ENCODE measurements at regions not wholly inside any gene's neighbourhood (a gene's known extent, or its start where the extent isn't known, plus 50 kb on each side); places are given as distances from the start of the nearest gene placed in this dataset.
A peak's percentile ranks its signal among the peaks of the same experiment; 100 is the strongest.

GRCh38 chr22:49034836-49035817 lies 792.5 kb downstream of the BRD1 start:
- no peak for TF ChIP-seq POLR2A (IDR thresholded peaks at IDR 0.05)
- TF ChIP-seq CTCF (IDR thresholded peaks at IDR 0.05): no peak
- no peak overlapping the region for H3K27ac ChIP-seq
- ATAC-seq (no peak), DNase-seq (peak in 1 of 5 donors; percentile 9)
- intact Hi-C loops (cut with DNase I): no loop called here
- no peaks in the 10 kb centered on the region for H3K4me1 ChIP-seq
- no peak overlapping the region for H3K4me3 ChIP-seq
- H3K27me3 ChIP-seq: peaks cover 0 to 50% (median 2%) of the 10 kb centered on the region in 9 donors
- H3K36me3 ChIP-seq: no peaks in the 10 kb centered on the region
- no peaks in the 10 kb centered on the region for H3K9me3 ChIP-seq
- WGBS, 4 donors: 76 to 86% (median 81%) methylated on average over 23 to 30 of the region's 30 CpGs

DNA sequence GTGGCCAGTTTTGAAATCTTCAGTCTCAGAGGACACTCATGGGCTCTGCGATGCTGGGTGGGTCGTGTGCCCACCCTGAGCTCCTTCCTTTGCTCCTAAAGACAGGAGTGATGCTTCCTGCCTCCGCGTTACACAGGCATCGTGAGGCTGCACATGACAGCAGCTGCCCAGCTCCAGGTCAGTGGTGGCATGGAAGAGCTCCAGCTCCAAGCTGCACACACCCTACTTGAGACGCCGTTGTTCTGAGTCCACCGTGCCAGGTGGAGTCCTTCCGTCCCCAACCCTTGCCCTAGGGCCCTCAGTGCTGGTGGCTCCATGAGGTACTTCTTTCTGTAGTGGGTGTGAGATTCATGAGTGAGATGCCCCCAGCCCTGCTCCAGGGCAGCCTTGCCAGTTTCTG lies 794.1 kb downstream of the BRD1 start:
- 82 to 88% (median 87%) methylated on average over 8 to 9 of the region's 9 CpGs for WGBS, 4 donors

GRCh38 chr22:49032821-49033220 lies 794.9 kb downstream of the BRD1 start:
- DNase-seq: no peak
- no peak overlapping the region for H3K27ac ChIP-seq
- intact Hi-C loops (cut with DNase I): no loop called here
- WGBS, 4 donors: 72 to 82% (median 79%) methylated on average over 16 to 17 of the region's 17 CpGs
- TF ChIP-seq CTCF (IDR thresholded peaks at IDR 0.05) (no peak), POLR2A (IDR thresholded peaks at IDR 0.05) (no peak)
- no peaks in the 10 kb centered on the region for H3K4me1 ChIP-seq
- H3K27me3 ChIP-seq: peaks cover 0 to 51% (median 2%) of the 10 kb centered on the region in 9 donors
- no peaks in the 10 kb centered on the region for H3K9me3 ChIP-seq
- H3K4me3 ChIP-seq: no peak overlapping the region
- ATAC-seq: no peak
- no peaks in the 10 kb centered on the region for H3K36me3 ChIP-seq

More for the DNA sequence above, 794.1 kb downstream of the BRD1 start:
- Histone ChIP-seq H3K27me3 (peaks cover 0 to 51% (median 2%) of the 10 kb centered on the region in 9 donors), H3K27ac (no peak overlapping the region), H3K4me1 (no peaks in the 10 kb centered on the region), H3K4me3 (no peak overlapping the region), H3K9me3 (no peaks in the 10 kb centered on the region), H3K36me3 (no peaks in the 10 kb centered on the region)
- intact Hi-C loops (cut with DNase I): no loop called here
- peak in 1 of 5 donors; percentile 10 for DNase-seq
- no peak for ATAC-seq
- no peak for TF ChIP-seq POLR2A (IDR thresholded peaks at IDR 0.05)
- no peak for TF ChIP-seq CTCF (IDR thresholded peaks at IDR 0.05)

- TF ChIP-seq POLR2A (IDR thresholded peaks at IDR 0.05) (no peak), CTCF (IDR thresholded peaks at IDR 0.05) (no peak)
- intact Hi-C loops (cut with DNase I): no loop called here
- Histone ChIP-seq H3K4me3 (no peak overlapping the region), H3K9me3 (no peaks in the 10 kb centered on the region), H3K27me3 (peaks cover 0 to 56% (median 2%) of the 10 kb centered on the region in 9 donors), H3K36me3 (no peaks in the 10 kb centered on the region), H3K27ac (no peak overlapping the region), H3K4me1 (no peaks in the 10 kb centered on the region)
- DNase-seq: peak in 1 of 5 donors; percentile 6
- ATAC-seq: no peak
- WGBS, 4 donors: 45 to 78% (median 54%) methylated on average over 6 of the region's 6 CpGs
These were observed 795.8 kb downstream of the BRD1 start for GRCh38 chr22:49031746-49032330.

Data from heart left ventricle (tissue), 16 donors.